Skeletal muscle satellite cell (primary cell): ENCODE measurements at regions not wholly inside any gene's neighbourhood (a gene's known extent, or its start where the extent isn't known, plus 50 kb on each side); places are given as distances from the start of the nearest gene placed in this dataset.

Source experiments
- H3K27me3 ChIP-seq: 2 replicates; pipeline ENCODE4 v1.7.0; 2013; ENCODE audit warnings: low read length; ENCODE audit not compliant: control insufficient read depth, insufficient read depth
- H3K36me3 ChIP-seq: 2 replicates; pipeline ENCODE4 v1.7.0; 2013; ENCODE audit warnings: mild to moderate bottlenecking, control low read depth, low read length; ENCODE audit not compliant: insufficient read depth
- H3K4me1 ChIP-seq: 2 replicates; pipeline ENCODE4 v1.7.0; 2013; ENCODE audit warnings: low read length; ENCODE audit not compliant: control insufficient read depth, insufficient read depth
- H3K4me2 ChIP-seq: 2 replicates; pipeline ENCODE4 v1.7.0; 2013; ENCODE audit warnings: mild to moderate bottlenecking, low read length
- H3K4me3 ChIP-seq: 2 replicates; pipeline ENCODE4 v1.7.0; 2013; ENCODE audit warnings: low read length
- H3K9ac ChIP-seq: 2 replicates; pipeline ENCODE4 v1.7.0; 2013; ENCODE audit warnings: mild to moderate bottlenecking, low read depth, low read length, moderate library complexity
- H3K9me3 ChIP-seq: replicated peaks from 2 replicates; pipeline ENCODE4 v1.7.0; 2013; ENCODE audit warnings: mild to moderate bottlenecking, control low read depth, low read length

DNA sequence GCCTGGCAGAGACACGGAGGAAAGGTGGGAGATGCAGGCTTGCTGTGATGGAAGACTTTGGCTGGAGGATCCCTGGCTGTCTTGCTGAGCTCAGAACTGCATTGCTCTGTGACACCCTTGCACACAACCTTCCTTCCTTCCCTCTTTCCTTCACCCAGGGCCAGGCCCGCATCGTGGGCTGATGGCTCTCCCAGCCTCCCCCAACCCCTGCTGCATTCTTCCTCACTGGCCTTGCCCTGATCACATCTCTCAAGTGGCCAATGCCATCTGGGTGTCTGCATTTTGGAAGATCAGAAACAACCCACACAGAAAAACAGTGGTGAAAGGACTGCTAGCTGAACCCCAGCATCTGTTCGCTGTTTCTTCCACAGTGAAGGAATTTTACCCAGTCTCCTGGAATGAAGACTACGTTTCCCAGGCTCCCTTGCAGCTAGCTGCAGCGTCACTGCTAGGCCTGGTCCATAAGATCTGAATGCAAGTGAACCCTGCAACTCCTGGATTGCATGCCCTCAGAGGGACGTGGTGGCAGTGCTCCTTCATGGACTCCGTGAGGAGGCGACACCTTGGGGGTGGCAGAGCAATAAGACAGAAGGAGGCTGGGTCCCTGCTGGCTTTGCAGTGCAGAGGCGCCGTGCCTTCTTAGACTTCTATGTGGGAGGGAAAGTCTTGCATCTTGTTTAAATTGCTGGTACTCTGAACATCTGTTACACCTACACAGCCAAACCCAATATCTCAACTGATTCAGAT lies 78.9 kb upstream of the YWHAQ start:
- Histone ChIP-seq H3K4me2 (no peak overlapping the region), H3K9ac (no peak overlapping the region), H3K4me1 (no peaks in the 10 kb centered on the region), H3K4me3 (no peak overlapping the region), H3K27me3 (no peaks in the 10 kb centered on the region), H3K9me3 (no peaks in the 10 kb centered on the region), H3K36me3 (no peaks in the 10 kb centered on the region)

DNA sequence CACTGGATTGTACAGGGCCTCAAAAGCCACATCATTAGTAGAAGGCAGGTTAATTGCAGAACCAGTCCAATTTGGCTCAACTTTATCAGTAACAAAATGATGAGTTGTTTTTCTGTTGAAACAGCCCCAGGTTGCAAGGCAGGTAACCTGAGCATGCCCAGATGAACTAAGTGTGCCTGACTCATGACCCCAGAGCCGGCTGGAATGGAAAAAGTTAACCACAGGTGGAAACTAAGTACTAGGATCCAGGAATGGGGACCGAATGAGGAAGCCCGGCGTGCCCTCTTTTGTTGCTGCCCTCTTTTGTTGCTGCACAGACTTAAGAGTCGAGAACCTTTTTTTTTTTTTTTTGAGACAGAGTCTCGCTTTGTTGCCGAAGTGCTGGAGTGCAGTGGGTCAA lies 79.5 kb upstream of the YWHAQ start:
- Histone ChIP-seq H3K9ac (no peak overlapping the region), H3K4me3 (no peak overlapping the region), H3K4me1 (no peaks in the 10 kb centered on the region), H3K9me3 (no peaks in the 10 kb centered on the region), H3K27me3 (no peaks in the 10 kb centered on the region), H3K4me2 (no peak overlapping the region), H3K36me3 (no peaks in the 10 kb centered on the region)

DNA sequence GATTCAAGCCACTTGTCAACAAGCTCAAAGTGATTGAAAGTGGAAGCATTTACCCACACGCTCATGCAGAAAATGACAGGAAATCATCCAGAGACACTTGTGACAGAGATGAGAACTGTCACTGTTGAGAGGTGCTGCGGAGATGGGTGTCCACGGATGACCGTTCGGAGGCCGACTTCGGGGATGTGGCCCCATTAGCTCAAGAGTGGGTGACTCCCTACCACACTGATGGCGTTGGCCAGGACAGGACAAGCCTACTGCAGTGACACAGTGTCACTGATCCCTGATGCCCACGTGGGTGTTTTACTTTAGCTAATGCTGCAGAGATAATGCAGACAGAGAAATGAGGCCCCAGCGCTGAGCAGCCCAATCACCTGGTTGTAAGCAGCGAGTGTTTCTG lies 81.5 kb upstream of the YWHAQ start:
- H3K9ac ChIP-seq, result no peak overlapping the region
- no peaks in the 10 kb centered on the region for H3K9me3 ChIP-seq
- H3K4me3 ChIP-seq, result no peak overlapping the region
- no peaks in the 10 kb centered on the region for H3K36me3 ChIP-seq
- H3K4me1 ChIP-seq, result no peaks in the 10 kb centered on the region
- H3K4me2 ChIP-seq, result no peak overlapping the region
- peaks cover 4% of the 10 kb centered on the region for H3K27me3 ChIP-seq

DNA sequence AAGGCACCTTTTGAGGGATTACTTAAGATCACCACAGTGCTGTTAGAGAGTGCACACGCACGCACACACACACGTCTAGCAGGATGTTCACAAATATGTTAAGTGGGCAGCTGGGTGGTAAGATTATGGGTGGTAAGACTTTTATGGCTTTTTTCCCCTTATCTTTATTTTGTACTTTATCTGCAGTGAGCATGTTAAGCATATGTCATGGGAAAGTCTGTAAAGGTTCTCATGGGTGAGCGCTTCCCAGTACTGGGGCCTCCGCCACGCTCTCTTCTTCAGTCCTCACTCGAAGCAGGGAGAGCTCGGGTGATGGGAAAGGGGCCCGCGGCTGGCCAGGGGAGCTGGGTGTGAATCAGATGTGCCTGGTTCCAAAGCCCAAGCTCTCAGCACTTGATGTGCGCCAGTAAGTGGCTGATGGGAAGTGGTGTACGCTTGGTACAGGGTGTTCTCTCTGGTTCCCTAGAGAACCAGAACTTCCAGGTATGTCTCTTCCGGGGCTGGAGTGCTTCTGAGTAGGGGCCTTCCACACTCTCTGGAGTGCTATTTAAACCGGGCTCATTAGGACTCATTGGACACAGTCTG lies 83.9 kb upstream of the YWHAQ start:
- H3K9ac ChIP-seq, result no peak overlapping the region
- H3K36me3 ChIP-seq, result no peaks in the 10 kb centered on the region
- no peak overlapping the region for H3K4me3 ChIP-seq
- H3K9me3 ChIP-seq, result no peaks in the 10 kb centered on the region
- H3K4me1 ChIP-seq, result no peaks in the 10 kb centered on the region
- H3K4me2 ChIP-seq, result no peak overlapping the region
- H3K27me3 ChIP-seq, result peaks cover 4% of the 10 kb centered on the region

DNA sequence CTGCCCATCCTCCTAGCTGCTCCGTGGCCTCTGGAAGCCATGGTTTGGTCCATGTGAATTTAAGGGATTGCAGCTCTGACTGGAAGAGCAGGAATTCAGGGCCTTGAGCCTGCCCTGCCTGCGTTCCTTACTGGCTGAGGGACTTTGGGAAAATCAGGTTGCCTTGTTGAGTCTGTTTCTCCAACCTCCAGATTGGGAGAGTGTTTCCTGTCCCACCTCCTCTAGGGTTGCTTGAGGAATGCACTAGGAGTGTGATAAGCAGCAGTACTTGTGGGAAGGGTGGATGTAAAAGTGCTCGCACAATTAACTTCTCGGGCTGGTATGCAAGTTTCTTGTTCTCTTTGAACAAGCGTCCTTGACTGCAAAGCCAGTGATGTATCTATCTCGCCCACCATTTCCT lies 84.4 kb upstream of the YWHAQ start:
- no peak overlapping the region for H3K4me3 ChIP-seq
- no peak overlapping the region for H3K9ac ChIP-seq
- no peaks in the 10 kb centered on the region for H3K36me3 ChIP-seq
- no peaks in the 10 kb centered on the region for H3K4me1 ChIP-seq
- H3K4me2 ChIP-seq, result no peak overlapping the region
- no peaks in the 10 kb centered on the region for H3K9me3 ChIP-seq
- peaks cover 4% of the 10 kb centered on the region for H3K27me3 ChIP-seq

DNA sequence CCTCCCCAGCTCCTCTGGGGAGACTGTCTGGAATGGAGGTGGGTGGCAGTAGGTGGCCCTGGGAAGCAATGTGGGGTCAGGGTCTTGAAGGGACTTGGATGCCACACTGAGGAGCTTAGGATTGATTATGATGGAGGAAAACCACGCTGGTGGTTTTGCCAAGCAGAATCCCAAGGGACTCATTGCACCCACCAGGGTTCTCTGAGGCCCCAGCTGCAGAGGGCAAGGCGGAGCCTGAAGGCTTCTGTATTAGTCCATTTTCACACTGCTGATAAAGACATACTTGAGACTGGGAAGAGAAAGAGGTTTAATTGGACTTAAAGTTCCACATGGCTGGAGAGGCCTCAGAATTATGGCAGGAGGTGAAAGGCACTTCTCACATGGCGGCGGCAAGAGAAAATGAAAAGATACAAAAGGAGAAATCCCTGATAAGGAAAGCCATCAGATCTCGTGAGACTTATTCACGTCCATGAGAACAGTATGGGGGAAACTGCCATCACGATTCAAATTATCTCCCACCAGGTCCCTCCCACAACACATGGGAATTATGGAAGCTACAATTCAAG lies 87.2 kb upstream of the YWHAQ start:
- Histone ChIP-seq H3K4me1 (no peaks in the 10 kb centered on the region), H3K9ac (no peak overlapping the region), H3K9me3 (no peaks in the 10 kb centered on the region), H3K27me3 (peaks cover 4% of the 10 kb centered on the region), H3K36me3 (no peaks in the 10 kb centered on the region), H3K4me2 (no peak overlapping the region), H3K4me3 (no peak overlapping the region)

DNA sequence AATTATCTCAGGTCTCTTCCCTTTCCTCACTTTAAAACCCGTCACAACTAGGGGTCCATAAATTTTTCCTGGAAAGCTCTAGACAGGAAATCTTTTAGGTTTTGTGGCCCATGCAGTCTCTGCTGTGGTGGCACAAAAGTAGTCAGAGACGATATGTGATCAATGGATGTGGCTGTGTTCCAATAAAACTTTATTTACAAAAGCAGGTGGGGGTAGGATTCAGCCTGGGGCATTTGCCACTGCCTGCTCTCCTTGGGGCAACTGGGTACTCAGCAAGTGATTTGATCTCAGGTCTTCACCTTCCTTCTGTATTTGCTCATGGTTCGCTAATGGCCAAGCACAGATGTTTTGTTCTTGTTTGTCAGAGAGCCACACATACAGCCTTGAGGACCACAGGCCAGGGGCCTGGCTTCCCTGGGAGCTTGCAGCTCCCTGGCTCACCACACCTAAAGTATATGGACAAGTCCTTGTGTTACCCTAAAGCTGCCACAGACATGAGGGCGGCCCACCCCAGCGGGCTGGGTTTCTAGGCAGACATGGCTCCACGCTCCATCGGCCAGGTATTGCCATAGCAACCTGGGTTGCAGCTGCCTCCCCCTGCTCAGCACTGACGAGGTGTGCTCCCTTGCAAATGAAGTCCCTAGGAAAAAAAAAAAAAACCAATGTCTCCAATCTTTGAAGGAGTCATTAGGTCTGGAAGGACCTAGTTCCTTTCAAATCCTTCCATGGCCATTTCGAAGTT lies 89.7 kb upstream of the YWHAQ start:
- Histone ChIP-seq H3K4me3 (no peak overlapping the region), H3K36me3 (no peaks in the 10 kb centered on the region), H3K9me3 (no peaks in the 10 kb centered on the region), H3K9ac (no peak overlapping the region), H3K4me1 (no peaks in the 10 kb centered on the region), H3K4me2 (no peak overlapping the region), H3K27me3 (peaks cover 20% of the 10 kb centered on the region)

DNA sequence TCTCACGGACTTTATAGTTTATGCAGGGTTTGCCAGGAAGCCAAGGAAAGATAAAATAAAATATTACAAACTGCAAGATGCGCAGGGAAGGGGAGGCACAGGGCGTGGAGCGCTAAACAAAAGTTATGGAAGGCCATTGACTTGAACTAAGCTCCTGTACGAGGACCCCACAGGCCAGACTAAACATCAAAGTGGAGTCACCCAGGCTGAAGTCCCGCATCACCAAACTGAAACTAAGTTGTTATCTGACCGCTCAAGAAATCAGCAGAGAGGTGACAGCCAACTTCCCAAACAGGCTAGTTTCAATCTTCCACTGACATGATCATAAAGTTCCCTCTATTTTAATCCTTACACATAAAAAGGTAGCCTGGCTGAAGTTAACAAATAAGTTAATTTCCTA lies 90.5 kb upstream of the YWHAQ start:
- H3K27me3 ChIP-seq, result peaks cover 17% of the 10 kb centered on the region
- no peak overlapping the region for H3K4me3 ChIP-seq
- H3K9ac ChIP-seq, result no peak overlapping the region
- H3K9me3 ChIP-seq, result no peaks in the 10 kb centered on the region
- H3K4me2 ChIP-seq, result no peak overlapping the region
- H3K4me1 ChIP-seq, result no peaks in the 10 kb centered on the region
- no peaks in the 10 kb centered on the region for H3K36me3 ChIP-seq

DNA sequence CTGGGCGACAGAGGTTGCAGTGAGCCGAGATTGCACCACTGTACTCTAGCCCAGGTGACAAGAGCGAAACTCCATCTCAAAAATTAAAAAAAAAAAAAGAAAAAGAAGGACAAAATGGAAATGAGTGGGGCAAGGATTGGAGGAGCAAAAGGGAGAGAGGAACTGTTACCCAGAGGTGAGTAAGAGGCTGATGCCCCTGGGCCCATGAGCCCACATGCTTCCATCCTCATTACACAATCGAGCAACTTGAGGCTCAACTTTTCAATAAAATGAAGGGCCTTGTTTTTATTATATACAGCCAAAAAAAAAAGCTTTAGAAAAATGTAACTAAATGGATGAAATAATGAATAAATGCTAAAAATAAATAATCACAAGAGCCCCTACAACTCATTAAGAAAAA lies 91.7 kb upstream of the YWHAQ start:
- Histone ChIP-seq H3K9ac (no peak overlapping the region), H3K36me3 (no peaks in the 10 kb centered on the region), H3K27me3 (peaks cover 17% of the 10 kb centered on the region)

DNA sequence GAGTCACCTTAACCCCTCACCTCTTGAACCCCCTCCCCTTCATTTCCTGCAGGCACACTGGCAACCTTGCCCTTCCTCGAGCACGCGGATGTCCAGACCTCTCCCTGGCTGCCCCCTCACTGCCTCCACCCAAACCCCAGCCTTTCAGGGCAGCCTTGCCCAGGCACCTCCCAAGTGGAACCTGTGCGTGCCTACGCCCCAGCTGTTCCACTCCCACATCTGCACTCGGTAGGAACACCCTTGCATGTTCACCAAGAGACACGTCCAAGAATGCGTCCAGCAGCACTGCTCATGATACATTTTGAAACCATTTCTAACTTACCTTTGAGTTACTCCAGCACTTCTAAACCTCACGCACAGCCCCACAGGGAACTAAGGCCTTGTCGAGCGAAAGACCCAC lies 93.8 kb upstream of the YWHAQ start:
- no peak overlapping the region for H3K9ac ChIP-seq
- no peaks in the 10 kb centered on the region for H3K9me3 ChIP-seq
- H3K27me3 ChIP-seq, result peaks cover 25% of the 10 kb centered on the region
- no peak overlapping the region for H3K4me2 ChIP-seq
- H3K4me3 ChIP-seq, result no peak overlapping the region
- no peaks in the 10 kb centered on the region for H3K36me3 ChIP-seq
- no peaks in the 10 kb centered on the region for H3K4me1 ChIP-seq

More for the DNA sequence above, 91.7 kb upstream of the YWHAQ start:
- H3K9me3 ChIP-seq, result no peaks in the 10 kb centered on the region
- H3K4me2 ChIP-seq, result no peak overlapping the region
- H3K4me1 ChIP-seq, result no peaks in the 10 kb centered on the region
- no peak overlapping the region for H3K4me3 ChIP-seq

DNA sequence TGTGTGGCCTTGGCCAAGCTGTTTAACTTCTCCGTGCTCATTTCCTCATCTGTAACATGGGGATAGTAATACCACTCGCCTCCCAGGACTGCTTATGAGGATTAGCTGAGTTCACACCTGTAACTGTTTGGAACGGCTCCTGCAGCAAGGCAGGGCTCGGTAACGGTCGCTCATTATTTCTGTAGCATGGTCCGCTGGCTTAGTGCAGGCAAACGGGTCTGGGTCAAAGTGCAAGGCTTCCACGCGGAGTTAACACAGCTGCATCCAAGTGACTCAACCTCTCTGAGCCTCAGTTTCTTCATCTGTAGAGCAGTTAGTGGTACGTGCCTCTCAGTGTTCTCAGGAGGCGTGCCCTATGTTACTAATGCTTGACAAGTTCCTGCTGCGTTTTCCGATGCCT lies 94.3 kb upstream of the YWHAQ start:
- Histone ChIP-seq H3K4me1 (no peaks in the 10 kb centered on the region), H3K4me2 (no peak overlapping the region), H3K4me3 (no peak overlapping the region), H3K9me3 (no peaks in the 10 kb centered on the region), H3K9ac (no peak overlapping the region), H3K36me3 (no peaks in the 10 kb centered on the region), H3K27me3 (peaks cover 31% of the 10 kb centered on the region)
